H9 (cell line): ENCODE measurements at regions not wholly inside any gene's neighbourhood (a gene's known extent, or its start where the extent isn't known, plus 50 kb on each side); places are given as distances from the start of the nearest gene placed in this dataset.

Experiments
- DNase-seq: peaks from one replicate; pipeline ENCODE4 v3.0.0-alpha.2; 2017
- H2AFZ ChIP-seq: one replicate; pipeline ENCODE4 v1.6.1; 2013; ENCODE audit warnings: mild to moderate bottlenecking, low read length, control low read depth, moderate library complexity
- H2AK5ac ChIP-seq: 2 replicates; pipeline ENCODE4 v1.6.1; 2013; ENCODE audit warnings: low read length, control low read depth, mixed read lengths; ENCODE audit not compliant: insufficient read length
- H2BK120ac ChIP-seq: one replicate; pipeline ENCODE4 v1.6.1; 2013; ENCODE audit warnings: low read depth, mild to moderate bottlenecking, low read length, control low read depth, inconsistent platforms; ENCODE audit not compliant: poor library complexity, severe bottlenecking
- H2BK12ac ChIP-seq: 2 replicates; pipeline ENCODE4 v1.6.1; 2013; ENCODE audit warnings: low read length, control low read depth, mixed read lengths, low read depth; ENCODE audit not compliant: insufficient read length
- H2BK15ac ChIP-seq: 2 replicates; pipeline ENCODE4 v1.6.1; 2013; ENCODE audit warnings: low read depth, low read length, control low read depth
- H2BK20ac ChIP-seq: one replicate; pipeline ENCODE4 v1.6.1; 2013; ENCODE audit warnings: low read depth, mild to moderate bottlenecking, low read length, control low read depth, inconsistent platforms; ENCODE audit not compliant: poor library complexity, severe bottlenecking
- H2BK5ac ChIP-seq: 2 replicates; pipeline ENCODE4 v1.6.1; 2013; ENCODE audit warnings: low read length, control low read depth, mixed read lengths; ENCODE audit not compliant: insufficient read length
- H3K14ac ChIP-seq: 2 replicates; pipeline ENCODE4 v1.6.1; 2013; ENCODE audit warnings: low read length, control low read depth; ENCODE audit not compliant: insufficient read depth
- H3K18ac ChIP-seq: 2 replicates; pipeline ENCODE4 v1.6.1; 2013; ENCODE audit warnings: low read depth, mild to moderate bottlenecking, mixed read lengths, low read length, control low read depth; ENCODE audit not compliant: insufficient read length
- H3K23ac ChIP-seq: 2 replicates; pipeline ENCODE4 v1.6.1; 2013; ENCODE audit warnings: low read length, control low read depth, mixed read lengths, low read depth; ENCODE audit not compliant: insufficient read length
- H3K23me2 ChIP-seq: 2 replicates; pipeline ENCODE4 v1.6.1; 2013; ENCODE audit warnings: low read depth, mild to moderate bottlenecking, mixed read lengths, low read length, control low read depth; ENCODE audit not compliant: insufficient read length, poor library complexity, severe bottlenecking
- H3K27ac ChIP-seq: 2 replicates; pipeline ENCODE4 v1.5.1; 2013; ENCODE audit warnings: low read length, control low read depth, mixed read lengths, low read depth; ENCODE audit not compliant: insufficient read length
- H3K27me3 ChIP-seq: 2 replicates; pipeline ENCODE4 v1.6.1; 2013; ENCODE audit warnings: low read length, control low read depth, inconsistent platforms; ENCODE audit not compliant: insufficient read depth
- H3K4ac ChIP-seq: 2 replicates; pipeline ENCODE4 v1.6.1; 2013; ENCODE audit warnings: low read depth, mild to moderate bottlenecking, control low read depth, inconsistent platforms, low read length, moderate library complexity
- H3K4me1 ChIP-seq: 2 replicates; pipeline ENCODE4 v1.6.1; 2013; ENCODE audit warnings: low read length, control low read depth, inconsistent platforms; ENCODE audit not compliant: insufficient read depth
- H3K4me2 ChIP-seq: 2 replicates; pipeline ENCODE4 v1.6.1; 2013; ENCODE audit warnings: low read length, control low read depth, mixed read lengths; ENCODE audit not compliant: insufficient read length, insufficient read depth
- H3K56ac ChIP-seq: 2 replicates; pipeline ENCODE4 v1.6.1; 2013; ENCODE audit warnings: low read depth, mild to moderate bottlenecking, mixed read lengths, low read length, control low read depth; ENCODE audit not compliant: insufficient read length
- H3K79me1 ChIP-seq: 2 replicates; pipeline ENCODE4 v1.6.1; 2013; ENCODE audit warnings: low read depth, mild to moderate bottlenecking, moderate library complexity, low read length, control low read depth, inconsistent platforms; ENCODE audit not compliant: insufficient read depth, poor library complexity, severe bottlenecking
- H3K79me2 ChIP-seq: 2 replicates; pipeline ENCODE4 v1.6.1; 2013; ENCODE audit warnings: low read length, control low read depth, inconsistent platforms; ENCODE audit not compliant: insufficient read depth
- H3K9ac ChIP-seq: 2 replicates; pipeline ENCODE4 v1.6.1; 2013; ENCODE audit warnings: low read length, control low read depth, mixed read lengths; ENCODE audit not compliant: insufficient read length; ENCODE audit errors: extremely low read depth
- H3K9me3 ChIP-seq: one replicate; pipeline ENCODE4 v1.6.1; 2013; ENCODE audit warnings: low read depth, low read length, inconsistent platforms; ENCODE audit not compliant: control insufficient read depth
- H3T11ph ChIP-seq: one replicate; pipeline ENCODE4 v1.6.1; 2013; ENCODE audit warnings: mild to moderate bottlenecking, low read length, control low read depth, inconsistent platforms
- H4K20me1 ChIP-seq: one replicate; pipeline ENCODE4 v1.6.1; 2013; ENCODE audit not compliant: control insufficient read depth, insufficient read length, insufficient read depth
- H4K5ac ChIP-seq: 2 replicates; pipeline ENCODE4 v1.6.1; 2013; ENCODE audit warnings: low read depth, mild to moderate bottlenecking, mixed read lengths, low read length, control low read depth; ENCODE audit not compliant: insufficient read length
- H4K8ac ChIP-seq: replicated peaks from 2 replicates; pipeline ENCODE4 v1.6.1; 2013; ENCODE audit warnings: low read length, control low read depth, mixed read lengths, low read depth; ENCODE audit not compliant: insufficient read length
- H4K91ac ChIP-seq: 2 replicates; pipeline ENCODE4 v1.6.1; 2013; ENCODE audit warnings: low read depth, mild to moderate bottlenecking, moderate library complexity, mixed read lengths, low read length, control low read depth; ENCODE audit not compliant: insufficient read length
- H3K27ac Mint-ChIP-seq, 3 experiments: 2 replicates in 2 of 3; 3 replicates in 1 of 3; pipeline ENCODE4 v1.8.0; 2020 to 2021; ENCODE audit warnings: mixed read lengths in 3 of 3, mild to moderate bottlenecking in 1 of 3, moderate library complexity in 1 of 3
- H3K27me3 Mint-ChIP-seq: 2 replicates; pipeline ENCODE4 v1.8.0; 2021; ENCODE audit warnings: low read depth, mild to moderate bottlenecking, moderate library complexity, mixed read lengths
- H3K36me3 Mint-ChIP-seq, 3 experiments: 2 replicates in 2 of 3; 3 replicates in 1 of 3; pipeline ENCODE4 v1.8.0; 2020 to 2021; ENCODE audit warnings: low read depth in 3 of 3, mixed read lengths in 3 of 3; ENCODE audit not compliant: insufficient read depth in 1 of 3
- H3K4me1 Mint-ChIP-seq, 2 experiments: 2 replicates each; pipeline ENCODE4 v1.8.0; 2020; ENCODE audit warnings: mixed read lengths in 2 of 2
- H3K4me3 Mint-ChIP-seq, 2 experiments: 2 replicates in 1 of 2; 3 replicates in 1 of 2; pipeline ENCODE4 v1.8.0; 2020 to 2021; ENCODE audit warnings: mild to moderate bottlenecking in 2 of 2, mixed read lengths in 2 of 2, moderate library complexity in 1 of 2
- H3K9me3 Mint-ChIP-seq, 2 experiments: 2 replicates in 1 of 2; 3 replicates in 1 of 2; pipeline ENCODE4 v1.8.0; 2020; ENCODE audit warnings: mild to moderate bottlenecking in 2 of 2, mixed read lengths in 2 of 2, moderate library complexity in 1 of 2
- CTCF ChIP-seq: fragments of 200-600 bp; sonication (generic); conservative IDR thresholded peaks from 3 replicates; pipeline ENCODE4 v1.8.0; 2021; ENCODE audit warnings: antibody characterized with exemption, mild to moderate bottlenecking
- WGBS: extraction: QIAGEN DNeasy Blood & Tissue Kit; methylation state at CpG from one replicate; pipeline ENCODE4 v1.1.7; 2013; ENCODE audit warnings: missing lambda C conversion rate, low lambda C conversion rate, mixed read lengths; ENCODE audit not compliant: insufficient read length; ENCODE audit errors: extremely low coverage; 5-methylcytosine and 5-hydroxymethylcytosine counted together

GRCh38 chr12:112617153-112617505 is 174.4 kb upstream of the RPH3A start:
- H3K27me3 ChIP-seq = no peaks in the 10 kb centered on the region
- Mint-ChIP-seq H3K9me3 (peaks cover 0 to 11% of the 10 kb centered on the region in 2 experiments; a peak in 2 of 5 replicates), H3K27me3 (peaks cover 47% of the 10 kb centered on the region), H3K4me3 (peak overlapping the region; percentile 43 to 72), H3K36me3 (peaks cover 0 to 13% (median 4%) of the 10 kb centered on the region in 3 experiments; a peak in 3 of 7 replicates), H3K27ac (peak overlapping the region; percentile 93 to 99 (median 97)), H3K4me1 (peaks cover 28 to 41% of the 10 kb centered on the region in 2 experiments)
- no peak overlapping the region for H3K9ac ChIP-seq
- no peak overlapping the region for H4K91ac ChIP-seq
- no peak overlapping the region for H3K56ac ChIP-seq
- no peak for TF ChIP-seq CTCF
- H3K79me1 ChIP-seq = no peaks in the 10 kb centered on the region
- H3K27ac ChIP-seq = peak overlapping the region; percentile 80
- no peak overlapping the region for H2BK120ac ChIP-seq
- H3K23me2 ChIP-seq = peaks cover 3% of the 10 kb centered on the region
- no peaks in the 10 kb centered on the region; the same call in none of the 2 replicates for H3K4me1 ChIP-seq
- no CpG with 5 or more reads among the region's 3 CpGs for WGBS
- no peak overlapping the region for H2BK5ac ChIP-seq
- no peak overlapping the region for H2BK20ac ChIP-seq
- H3K14ac ChIP-seq = 0 out of 2 replicates have a peak overlapping the region, but pooled peaks have one; percentile 67
- no peaks in the 10 kb centered on the region for H4K20me1 ChIP-seq
- no peak overlapping the region for H4K8ac ChIP-seq
- H2AFZ ChIP-seq = peak overlapping the region; percentile 50
- no peak overlapping the region for H3K18ac ChIP-seq
- H3K23ac ChIP-seq = no peak overlapping the region
- H2AK5ac ChIP-seq = no peak overlapping the region
- H2BK12ac ChIP-seq = no peak overlapping the region
- no peak for DNase-seq
- H2BK15ac ChIP-seq = no peak overlapping the region
- no peaks in the 10 kb centered on the region for H3K79me2 ChIP-seq
- H4K5ac ChIP-seq = peak overlapping the region; percentile 7
- no peak overlapping the region for H3T11ph ChIP-seq
- peak overlapping the region; percentile 74 for H3K4me2 ChIP-seq
- no peak overlapping the region for H3K4ac ChIP-seq
- no peaks in the 10 kb centered on the region for H3K9me3 ChIP-seq
